PFSK-1 (cell line): ENCODE measurements at regions not wholly inside any gene's neighbourhood (a gene's known extent, or its start where the extent isn't known, plus 50 kb on each side); places are given as distances from the start of the nearest gene placed in this dataset.

Experiments used
- POLR2AphosphoS5 ChIP-seq: IDR thresholded peaks from 2 replicates; pipeline ENCODE4 v1.6.1; 2012; ENCODE audit warnings: low read depth, mild to moderate bottlenecking, control low read depth, low read length, moderate library complexity
- SIN3A ChIP-seq: IDR thresholded peaks from 2 replicates; pipeline ENCODE4 v1.6.1; 2012; ENCODE audit warnings: mild to moderate bottlenecking, low read length, moderate library complexity, borderline replicate concordance; ENCODE audit not compliant: insufficient read depth
- TAF1 ChIP-seq: IDR thresholded peaks from 2 replicates; pipeline ENCODE4 v1.6.1; 2012; ENCODE audit warnings: low read length, control low read depth, borderline replicate concordance; ENCODE audit not compliant: insufficient read depth

GRCh38 chr12:17038923-17039322 is 433.0 kb upstream of the LMO3 start:
- no peak for TF ChIP-seq TAF1
- TF ChIP-seq POLR2AphosphoS5: no peak
- TF ChIP-seq SIN3A: no peak
